ENCODE measurements at regions not wholly inside any gene's neighbourhood (a gene's known extent, or its start where the extent isn't known, plus 50 kb on each side); places are given as distances from the start of the nearest gene placed in this dataset.

- DNase-seq: no peak
Observed at GRCh38 chr2:64344999-64345576, 108.9 kb upstream of the LGALSL start.

GRCh38 chr2:64345998-64346397 is 108.0 kb upstream of the LGALSL start:
- DNase-seq: no peak

GRCh38 chr2:64348386-64349130 is 105.4 kb upstream of the LGALSL start:
- DNase-seq: no peak

- no peak for DNase-seq
Observed at GRCh38 chr2:64349131-64349530, 104.8 kb upstream of the LGALSL start.

- DNase-seq: no peak
Observed at GRCh38 chr2:64350996-64351395, 103.0 kb upstream of the LGALSL start.

- DNase-seq: no peak
Observed at GRCh38 chr2:64352292-64352691, 101.7 kb upstream of the LGALSL start.

GRCh38 chr2:64354857-64355680 is 98.9 kb upstream of the LGALSL start:
- DNase-seq: no peak

- DNase-seq: no peak
Observed at GRCh38 chr2:64356906-64357305, 97.1 kb upstream of the LGALSL start.

- no peak for DNase-seq
Observed at GRCh38 chr2:64359171-64359891, 94.6 kb upstream of the LGALSL start.

- DNase-seq: no peak
Observed at GRCh38 chr2:64359892-64360657, 93.9 kb upstream of the LGALSL start.

- no peak for DNase-seq
Observed at GRCh38 chr2:64361151-64361938, 92.6 kb upstream of the LGALSL start.

GRCh38 chr2:64362562-64363026 is 91.4 kb upstream of the LGALSL start:
- DNase-seq: no peak

- DNase-seq: no peak
Observed at GRCh38 chr2:64363140-64363539, 90.8 kb upstream of the LGALSL start.

GRCh38 chr2:64363848-64364247 is 90.1 kb upstream of the LGALSL start:
- no peak for DNase-seq

GRCh38 chr2:64367444-64368232 is 86.3 kb upstream of the LGALSL start:
- no peak for DNase-seq

- no peak for DNase-seq
Observed at GRCh38 chr2:64369706-64370105, 84.3 kb upstream of the LGALSL start.

GRCh38 chr2:64371727-64372126 is 82.2 kb upstream of the LGALSL start:
- DNase-seq: no peak

GRCh38 chr2:64374686-64375085 is 79.3 kb upstream of the LGALSL start:
- DNase-seq: no peak

- no peak for DNase-seq
Observed at GRCh38 chr2:64376926-64377325, 77.0 kb upstream of the LGALSL start.

GRCh38 chr2:64379186-64379585 is 74.8 kb upstream of the LGALSL start:
- no peak for DNase-seq

Measured in cortex of kidney (tissue), 1 donor.